ENCODE measurements at regions not wholly inside any gene's neighbourhood (a gene's known extent, or its start where the extent isn't known, plus 50 kb on each side); places are given as distances from the start of the nearest gene placed in this dataset.

- TF ChIP-seq, protein P1, sequence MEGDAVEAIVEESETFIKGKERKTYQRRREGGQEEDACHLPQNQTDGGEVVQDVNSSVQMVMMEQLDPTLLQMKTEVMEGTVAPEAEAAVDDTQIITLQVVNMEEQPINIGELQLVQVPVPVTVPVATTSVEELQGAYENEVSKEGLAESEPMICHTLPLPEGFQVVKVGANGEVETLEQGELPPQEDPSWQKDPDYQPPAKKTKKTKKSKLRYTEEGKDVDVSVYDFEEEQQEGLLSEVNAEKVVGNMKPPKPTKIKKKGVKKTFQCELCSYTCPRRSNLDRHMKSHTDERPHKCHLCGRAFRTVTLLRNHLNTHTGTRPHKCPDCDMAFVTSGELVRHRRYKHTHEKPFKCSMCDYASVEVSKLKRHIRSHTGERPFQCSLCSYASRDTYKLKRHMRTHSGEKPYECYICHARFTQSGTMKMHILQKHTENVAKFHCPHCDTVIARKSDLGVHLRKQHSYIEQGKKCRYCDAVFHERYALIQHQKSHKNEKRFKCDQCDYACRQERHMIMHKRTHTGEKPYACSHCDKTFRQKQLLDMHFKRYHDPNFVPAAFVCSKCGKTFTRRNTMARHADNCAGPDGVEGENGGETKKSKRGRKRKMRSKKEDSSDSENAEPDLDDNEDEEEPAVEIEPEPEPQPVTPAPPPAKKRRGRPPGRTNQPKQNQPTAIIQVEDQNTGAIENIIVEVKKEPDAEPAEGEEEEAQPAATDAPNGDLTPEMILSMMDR (IDR thresholded peaks at IDR 0.05; ENCODE audit: low read depth, low read length, missing control alignments): no peak
- in situ Hi-C loops (cut with HindIII; ENCODE audit: low sequenced_read_pairs): no loop called here
- no peak overlapping the region for H3K4me3 ChIP-seq (ENCODE audit: low read depth, low read length)
- no peak for DNase-seq (ENCODE audit: low read depth)
Observed at GRCh38 chr11:13220148-13220547, 57.4 kb upstream of the BMAL1 start.

GRCh38 chr11:13221722-13222121, 55.9 kb upstream of the BMAL1 start:
- TF ChIP-seq, protein P1 (IDR thresholded peaks at IDR 0.05; ENCODE audit: low read depth, low read length, missing control alignments): no peak
- no peak for DNase-seq (ENCODE audit: low read depth)
- in situ Hi-C loops (cut with HindIII; ENCODE audit: low sequenced_read_pairs): no loop called here
- no peak overlapping the region for H3K4me3 ChIP-seq (ENCODE audit: low read depth, low read length)

DNA sequence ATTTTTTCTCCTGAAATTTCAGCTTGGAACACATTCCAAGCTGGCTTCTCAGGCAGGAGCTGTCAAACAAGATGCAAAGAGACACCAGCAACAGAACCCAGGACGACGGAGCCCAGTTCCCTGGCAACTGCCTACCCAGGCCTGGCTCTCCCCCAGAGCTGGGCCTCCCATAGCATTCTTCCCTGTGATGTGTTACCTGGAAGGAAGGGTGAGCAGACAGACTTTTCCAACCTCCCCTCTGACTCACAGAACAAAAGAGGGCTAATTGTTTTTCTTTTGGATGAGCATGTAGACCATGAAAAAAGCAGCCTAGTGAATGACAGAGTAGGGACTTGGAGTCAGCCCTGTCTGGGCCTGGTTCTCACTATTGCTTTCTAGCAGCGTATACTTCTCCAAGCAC, 55.3 kb upstream of the BMAL1 start:
- DNase-seq (ENCODE audit: low read depth): no peak
- TF ChIP-seq, protein P1 (IDR thresholded peaks at IDR 0.05; ENCODE audit: low read depth, low read length, missing control alignments): no peak
- in situ Hi-C loops (cut with HindIII; ENCODE audit: low sequenced_read_pairs): no loop called here
- H3K4me3 ChIP-seq (ENCODE audit: low read depth, low read length): no peak overlapping the region

GRCh38 chr11:13223112-13223511, 54.5 kb upstream of the BMAL1 start:
- in situ Hi-C loops (cut with HindIII; ENCODE audit: low sequenced_read_pairs): no loop called here
- TF ChIP-seq, protein P1 (IDR thresholded peaks at IDR 0.05; ENCODE audit: low read depth, low read length, missing control alignments): no peak
- H3K4me3 ChIP-seq (ENCODE audit: low read depth, low read length): no peak overlapping the region
- DNase-seq (ENCODE audit: low read depth): no peak

DNA sequence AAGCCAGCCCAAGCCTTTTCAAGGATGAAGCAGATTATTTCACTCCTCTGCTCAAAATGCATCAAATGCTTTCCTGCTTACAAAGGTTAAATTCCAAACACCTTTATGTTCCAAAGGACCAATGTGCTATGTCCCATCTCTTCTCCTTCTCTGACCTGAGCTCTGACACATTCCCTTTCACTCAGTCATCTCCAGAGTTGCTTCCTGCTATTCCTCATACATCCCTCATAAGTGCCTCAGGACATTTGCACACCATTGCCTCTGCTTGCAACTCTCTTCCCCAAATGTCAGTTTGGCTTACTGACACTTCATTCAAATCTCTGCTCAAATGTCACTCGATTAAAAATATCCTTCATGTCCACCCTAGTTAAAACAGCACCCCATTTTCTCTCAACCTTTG, 53.3 kb upstream of the BMAL1 start:
- H3K4me3 ChIP-seq (ENCODE audit: low read depth, low read length): no peak overlapping the region
- in situ Hi-C loops (cut with HindIII; ENCODE audit: low sequenced_read_pairs): no loop called here
- TF ChIP-seq, protein P1 (IDR thresholded peaks at IDR 0.05; ENCODE audit: low read depth, low read length, missing control alignments): no peak
- DNase-seq (ENCODE audit: low read depth): no peak

- TF ChIP-seq, protein P1 (IDR thresholded peaks at IDR 0.05; ENCODE audit: low read depth, low read length, missing control alignments): no peak
- in situ Hi-C loops (cut with HindIII; ENCODE audit: low sequenced_read_pairs): no loop called here
- no peak overlapping the region for H3K4me3 ChIP-seq (ENCODE audit: low read depth, low read length)
- no peak for DNase-seq (ENCODE audit: low read depth)
Observed at GRCh38 chr11:13225038-13226001, 52.3 kb upstream of the BMAL1 start.

Measured in astrocyte of the cerebellum (primary cell).